ENCODE measurements at regions not wholly inside any gene's neighbourhood (a gene's known extent, or its start where the extent isn't known, plus 50 kb on each side); places are given as distances from the start of the nearest gene placed in this dataset.

GRCh38 chrX:1023676-1024075, 188.8 kb downstream of the CRLF2 start:
- TF ChIP-seq NR1H2 (CRISPR knock-in tag; IDR thresholded peaks at IDR 0.05) = no peak
- TF ChIP-seq EZH2 (IDR thresholded peaks at IDR 0.05; ENCODE audit: borderline replicate concordance, low read depth, low read length) = no peak
- TF ChIP-seq ZNF764 (CRISPR knock-in tag; IDR thresholded peaks at IDR 0.05; ENCODE audit: low read depth) = no peak
- no peak for TF ChIP-seq TCF7L2 (IDR thresholded peaks at IDR 0.05; ENCODE audit: low read depth, low read length)
- no peak for TF ChIP-seq TOE1 (IDR thresholded peaks at IDR 0.05; ENCODE audit: borderline replicate concordance)
- no peak for TF ChIP-seq TOE1 (CRISPR knock-in tag; IDR thresholded peaks at IDR 0.05; ENCODE audit: borderline replicate concordance, low read depth)
- TF ChIP-seq, protein P1, sequence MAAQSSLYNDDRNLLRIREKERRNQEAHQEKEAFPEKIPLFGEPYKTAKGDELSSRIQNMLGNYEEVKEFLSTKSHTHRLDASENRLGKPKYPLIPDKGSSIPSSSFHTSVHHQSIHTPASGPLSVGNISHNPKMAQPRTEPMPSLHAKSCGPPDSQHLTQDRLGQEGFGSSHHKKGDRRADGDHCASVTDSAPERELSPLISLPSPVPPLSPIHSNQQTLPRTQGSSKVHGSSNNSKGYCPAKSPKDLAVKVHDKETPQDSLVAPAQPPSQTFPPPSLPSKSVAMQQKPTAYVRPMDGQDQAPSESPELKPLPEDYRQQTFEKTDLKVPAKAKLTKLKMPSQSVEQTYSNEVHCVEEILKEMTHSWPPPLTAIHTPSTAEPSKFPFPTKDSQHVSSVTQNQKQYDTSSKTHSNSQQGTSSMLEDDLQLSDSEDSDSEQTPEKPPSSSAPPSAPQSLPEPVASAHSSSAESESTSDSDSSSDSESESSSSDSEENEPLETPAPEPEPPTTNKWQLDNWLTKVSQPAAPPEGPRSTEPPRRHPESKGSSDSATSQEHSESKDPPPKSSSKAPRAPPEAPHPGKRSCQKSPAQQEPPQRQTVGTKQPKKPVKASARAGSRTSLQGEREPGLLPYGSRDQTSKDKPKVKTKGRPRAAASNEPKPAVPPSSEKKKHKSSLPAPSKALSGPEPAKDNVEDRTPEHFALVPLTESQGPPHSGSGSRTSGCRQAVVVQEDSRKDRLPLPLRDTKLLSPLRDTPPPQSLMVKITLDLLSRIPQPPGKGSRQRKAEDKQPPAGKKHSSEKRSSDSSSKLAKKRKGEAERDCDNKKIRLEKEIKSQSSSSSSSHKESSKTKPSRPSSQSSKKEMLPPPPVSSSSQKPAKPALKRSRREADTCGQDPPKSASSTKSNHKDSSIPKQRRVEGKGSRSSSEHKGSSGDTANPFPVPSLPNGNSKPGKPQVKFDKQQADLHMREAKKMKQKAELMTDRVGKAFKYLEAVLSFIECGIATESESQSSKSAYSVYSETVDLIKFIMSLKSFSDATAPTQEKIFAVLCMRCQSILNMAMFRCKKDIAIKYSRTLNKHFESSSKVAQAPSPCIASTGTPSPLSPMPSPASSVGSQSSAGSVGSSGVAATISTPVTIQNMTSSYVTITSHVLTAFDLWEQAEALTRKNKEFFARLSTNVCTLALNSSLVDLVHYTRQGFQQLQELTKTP (IDR thresholded peaks at IDR 0.05; ENCODE audit: low read depth in 1 of 2, partially characterized antibody in 2 of 2) = no peak
- no peak for TF ChIP-seq CTCF (IDR thresholded peaks at IDR 0.05 in 2 of 3, conservative IDR thresholded peaks at IDR 0.05 in 1 of 3; ENCODE audit: insufficient read depth in 2 of 3, low read depth in 1 of 3, low read length in 3 of 3)
- TF ChIP-seq HDAC2 (IDR thresholded peaks at IDR 0.05) = no peak
- TF ChIP-seq CXXC5 (CRISPR knock-in tag; IDR thresholded peaks at IDR 0.05) = no peak
- TF ChIP-seq CEBPB (tag; IDR thresholded peaks at IDR 0.05) = no peak
- TF ChIP-seq SLC30A9 (CRISPR knock-in tag; IDR thresholded peaks at IDR 0.05) = no peak
- no peak for TF ChIP-seq ZFP1 (CRISPR knock-in tag; IDR thresholded peaks at IDR 0.05)
- TF ChIP-seq PML (IDR thresholded peaks at IDR 0.05; ENCODE audit: low read length) = no peak
